ENCODE measurements at regions not wholly inside any gene's neighbourhood (a gene's known extent, or its start where the extent isn't known, plus 50 kb on each side); places are given as distances from the start of the nearest gene placed in this dataset.

DNA sequence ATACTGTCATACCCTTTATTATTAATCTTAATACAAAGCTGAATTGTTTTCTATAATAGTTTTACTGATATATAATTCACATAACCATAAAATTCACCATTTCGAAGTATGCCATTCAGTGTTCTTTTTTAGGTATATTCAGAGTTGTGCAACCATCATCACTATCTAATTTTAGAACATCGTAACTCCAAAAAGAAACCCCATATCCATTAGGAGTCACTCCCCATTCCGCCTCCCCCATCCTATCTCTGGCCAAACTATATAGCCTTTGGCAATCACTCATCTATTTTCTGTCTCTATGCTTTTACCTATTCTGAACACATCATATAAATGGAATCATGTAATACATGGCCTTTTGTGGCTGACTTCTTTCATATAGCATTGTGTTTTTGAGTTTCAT is 169.7 kb upstream of the GALNT15 start:
- WGBS (ENCODE audit: insufficient coverage): 92% methylated on average over 2 of the region's 3 CpGs
- H3K4me1 Mint-ChIP-seq: no peaks in the 10 kb centered on the region
- CTCF ChIA-PET: no interaction called here
- Histone ChIP-seq H3K79me2 (ENCODE audit: control insufficient read depth, insufficient read depth, low read length) (no peaks in the 10 kb centered on the region), H3K4me3 (ENCODE audit: control extremely low read depth in 1 of 5, extremely low read depth in 1 of 5, insufficient read depth in 1 of 5, low read depth in 2 of 5, low read length in 4 of 5) (no peak overlapping the region), H4K20me1 (ENCODE audit: control insufficient read depth, insufficient read depth, low read length, poor library complexity, severe bottlenecking) (no peaks in the 10 kb centered on the region), H3K27ac (ENCODE audit: low read length in 2 of 2) (no peak overlapping the region), H3K9me3 (ENCODE audit: control extremely low read depth in 1 of 3, control insufficient read depth in 2 of 3, insufficient read depth in 1 of 3, low read length in 2 of 3) (peaks cover 0 to 4% (median 1%) of the 10 kb centered on the region in 3 donors), H3K27me3 (replicated peaks in 1 of 4; ENCODE audit: control extremely low read depth in 1 of 4, control insufficient read depth in 3 of 4, insufficient read depth in 4 of 4, low read length in 3 of 4) (no peaks in the 10 kb centered on the region), H3K36me3 (replicated peaks in 1 of 2; ENCODE audit: control extremely low read depth in 1 of 2, control insufficient read depth in 1 of 2, extremely low read depth in 1 of 2, insufficient read depth in 2 of 2, low read length in 1 of 2) (no peaks in the 10 kb centered on the region), H2AFZ (ENCODE audit: insufficient read depth, low read depth, low read length, poor library complexity, severe bottlenecking) (no peak overlapping the region), H3K9ac (ENCODE audit: low read length) (no peak overlapping the region), H3K4me2 (replicated peaks; ENCODE audit: low read depth, low read length, poor library complexity, severe bottlenecking) (no peak overlapping the region), H3K4me1 (ENCODE audit: control insufficient read depth in 2 of 2, insufficient read depth in 2 of 2, low read length in 2 of 2) (no peaks in the 10 kb centered on the region)
- DNase-seq (no peak), ATAC-seq (ENCODE audit: low read depth) (no peak)
- intact Hi-C loops (cut with micrococcal nuclease): no loop called here
- peaks cover 3% of the 10 kb centered on the region for H3K9me3 Mint-ChIP-seq (ENCODE audit: insufficient read depth)
- no peak for TF ChIP-seq EZH2 (IDR thresholded peaks at IDR 0.05; ENCODE audit: borderline replicate concordance, insufficient read depth, low read depth, low read length, poor library complexity, severe bottlenecking)
- TF ChIP-seq, protein P1, sequence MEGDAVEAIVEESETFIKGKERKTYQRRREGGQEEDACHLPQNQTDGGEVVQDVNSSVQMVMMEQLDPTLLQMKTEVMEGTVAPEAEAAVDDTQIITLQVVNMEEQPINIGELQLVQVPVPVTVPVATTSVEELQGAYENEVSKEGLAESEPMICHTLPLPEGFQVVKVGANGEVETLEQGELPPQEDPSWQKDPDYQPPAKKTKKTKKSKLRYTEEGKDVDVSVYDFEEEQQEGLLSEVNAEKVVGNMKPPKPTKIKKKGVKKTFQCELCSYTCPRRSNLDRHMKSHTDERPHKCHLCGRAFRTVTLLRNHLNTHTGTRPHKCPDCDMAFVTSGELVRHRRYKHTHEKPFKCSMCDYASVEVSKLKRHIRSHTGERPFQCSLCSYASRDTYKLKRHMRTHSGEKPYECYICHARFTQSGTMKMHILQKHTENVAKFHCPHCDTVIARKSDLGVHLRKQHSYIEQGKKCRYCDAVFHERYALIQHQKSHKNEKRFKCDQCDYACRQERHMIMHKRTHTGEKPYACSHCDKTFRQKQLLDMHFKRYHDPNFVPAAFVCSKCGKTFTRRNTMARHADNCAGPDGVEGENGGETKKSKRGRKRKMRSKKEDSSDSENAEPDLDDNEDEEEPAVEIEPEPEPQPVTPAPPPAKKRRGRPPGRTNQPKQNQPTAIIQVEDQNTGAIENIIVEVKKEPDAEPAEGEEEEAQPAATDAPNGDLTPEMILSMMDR (IDR thresholded peaks at IDR 0.05): no peak
- peaks cover 8% of the 10 kb centered on the region for H3K27me3 Mint-ChIP-seq
- no peak overlapping the region for H3K27ac Mint-ChIP-seq
- POLR2A ChIA-PET: no interaction called here
- H3K4me3 Mint-ChIP-seq: no peak overlapping the region

GRCh38 chr3:16011376-16011775 is 163.1 kb upstream of the GALNT15 start:
- Histone ChIP-seq H3K36me3 (replicated peaks in 1 of 2; ENCODE audit: control extremely low read depth in 1 of 2, control insufficient read depth in 1 of 2, extremely low read depth in 1 of 2, insufficient read depth in 2 of 2, low read length in 1 of 2) (no peaks in the 10 kb centered on the region), H3K9ac (ENCODE audit: low read length) (no peak overlapping the region), H3K27me3 (replicated peaks in 1 of 4; ENCODE audit: control extremely low read depth in 1 of 4, control insufficient read depth in 3 of 4, insufficient read depth in 4 of 4, low read length in 3 of 4) (no peaks in the 10 kb centered on the region), H3K79me2 (ENCODE audit: control insufficient read depth, insufficient read depth, low read length) (no peaks in the 10 kb centered on the region), H3K4me1 (ENCODE audit: control insufficient read depth in 2 of 2, insufficient read depth in 2 of 2, low read length in 2 of 2) (no peaks in the 10 kb centered on the region), H2AFZ (ENCODE audit: insufficient read depth, low read depth, low read length, poor library complexity, severe bottlenecking) (no peak overlapping the region), H3K27ac (ENCODE audit: low read length in 2 of 2) (no peak overlapping the region), H3K4me3 (ENCODE audit: control extremely low read depth in 1 of 5, extremely low read depth in 1 of 5, insufficient read depth in 1 of 5, low read depth in 2 of 5, low read length in 4 of 5) (no peak overlapping the region), H3K9me3 (ENCODE audit: control extremely low read depth in 1 of 3, control insufficient read depth in 2 of 3, insufficient read depth in 1 of 3, low read length in 2 of 3) (peaks cover 0 to 4% (median 1%) of the 10 kb centered on the region in 3 donors), H3K4me2 (replicated peaks; ENCODE audit: low read depth, low read length, poor library complexity, severe bottlenecking) (no peak overlapping the region), H4K20me1 (ENCODE audit: control insufficient read depth, insufficient read depth, low read length, poor library complexity, severe bottlenecking) (no peaks in the 10 kb centered on the region)
- TF ChIP-seq, protein P1 (IDR thresholded peaks at IDR 0.05): no peak
- no peak for TF ChIP-seq EZH2 (IDR thresholded peaks at IDR 0.05; ENCODE audit: borderline replicate concordance, insufficient read depth, low read depth, low read length, poor library complexity, severe bottlenecking)
- WGBS (ENCODE audit: insufficient coverage): no CpG with 5 or more reads among the region's 4 CpGs
- ChIA-PET POLR2A (no interaction called here), CTCF (no interaction called here)
- ATAC-seq (ENCODE audit: low read depth) (no peak), DNase-seq (no peak)
- no peak overlapping the region for H3K27ac Mint-ChIP-seq
- H3K4me1 Mint-ChIP-seq: no peaks in the 10 kb centered on the region
- H3K27me3 Mint-ChIP-seq: peaks cover 16% of the 10 kb centered on the region
- intact Hi-C loops (cut with micrococcal nuclease): no loop called here
- no peak overlapping the region for H3K4me3 Mint-ChIP-seq
- peaks cover 3% of the 10 kb centered on the region for H3K9me3 Mint-ChIP-seq (ENCODE audit: insufficient read depth)
